ENCODE measurements at regions not wholly inside any gene's neighbourhood (a gene's known extent, or its start where the extent isn't known, plus 50 kb on each side); places are given as distances from the start of the nearest gene placed in this dataset.

DNA sequence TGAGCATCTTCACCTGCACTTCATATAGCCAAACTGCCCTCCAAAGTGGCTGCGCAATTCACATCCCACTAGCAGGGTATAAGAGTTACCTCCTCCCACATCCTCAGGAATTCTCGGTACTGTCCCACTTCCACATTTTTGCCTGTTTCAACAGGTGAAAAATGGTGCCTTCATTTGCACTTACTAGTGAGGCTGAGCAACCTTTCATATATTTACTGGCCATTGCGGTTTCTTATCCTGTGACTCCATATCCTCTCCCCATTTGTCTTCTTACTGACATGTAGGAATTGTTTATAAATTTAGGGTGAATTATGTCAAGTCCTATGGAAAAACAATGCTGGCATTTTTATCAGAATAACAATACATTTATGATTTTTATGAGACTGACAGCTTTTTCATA, 61.9 kb downstream of the NIBAN1 start:
- Histone ChIP-seq H3K36me3 (ENCODE audit: insufficient read depth, low read length) (no peaks in the 10 kb centered on the region), H3K4me2 (ENCODE audit: low read length) (no peak overlapping the region), H2AFZ (ENCODE audit: low read length) (no peak overlapping the region), H3F3A (ENCODE audit: insufficient read depth, low read length) (no peaks in the 10 kb centered on the region), H3K9ac (ENCODE audit: low read length) (no peak overlapping the region), H4K20me1 (ENCODE audit: insufficient read depth, low read length) (no peaks in the 10 kb centered on the region), H3K4me3 (ENCODE audit: low read depth, low read length, poor library complexity, severe bottlenecking) (no peak overlapping the region), H3K27ac (ENCODE audit: low read depth, low read length, poor library complexity, severe bottlenecking) (no peak overlapping the region), H3K79me2 (ENCODE audit: insufficient read depth, low read length) (no peaks in the 10 kb centered on the region), H3K27me3 (ENCODE audit: insufficient read depth, low read length) (peaks cover 3% of the 10 kb centered on the region; the same call in 1 of the 2 replicates), H3K9me3 (ENCODE audit: low read length) (no peaks in the 10 kb centered on the region), H3K4me1 (ENCODE audit: insufficient read depth, low read length, severe bottlenecking) (no peaks in the 10 kb centered on the region), H3K9me2 (ENCODE audit: low read depth, low read length) (no peaks in the 10 kb centered on the region)
- TF ChIP-seq EZH2 (IDR thresholded peaks at IDR 0.05; ENCODE audit: borderline replicate concordance, low read length) = no peak
- TF ChIP-seq, protein P1, sequence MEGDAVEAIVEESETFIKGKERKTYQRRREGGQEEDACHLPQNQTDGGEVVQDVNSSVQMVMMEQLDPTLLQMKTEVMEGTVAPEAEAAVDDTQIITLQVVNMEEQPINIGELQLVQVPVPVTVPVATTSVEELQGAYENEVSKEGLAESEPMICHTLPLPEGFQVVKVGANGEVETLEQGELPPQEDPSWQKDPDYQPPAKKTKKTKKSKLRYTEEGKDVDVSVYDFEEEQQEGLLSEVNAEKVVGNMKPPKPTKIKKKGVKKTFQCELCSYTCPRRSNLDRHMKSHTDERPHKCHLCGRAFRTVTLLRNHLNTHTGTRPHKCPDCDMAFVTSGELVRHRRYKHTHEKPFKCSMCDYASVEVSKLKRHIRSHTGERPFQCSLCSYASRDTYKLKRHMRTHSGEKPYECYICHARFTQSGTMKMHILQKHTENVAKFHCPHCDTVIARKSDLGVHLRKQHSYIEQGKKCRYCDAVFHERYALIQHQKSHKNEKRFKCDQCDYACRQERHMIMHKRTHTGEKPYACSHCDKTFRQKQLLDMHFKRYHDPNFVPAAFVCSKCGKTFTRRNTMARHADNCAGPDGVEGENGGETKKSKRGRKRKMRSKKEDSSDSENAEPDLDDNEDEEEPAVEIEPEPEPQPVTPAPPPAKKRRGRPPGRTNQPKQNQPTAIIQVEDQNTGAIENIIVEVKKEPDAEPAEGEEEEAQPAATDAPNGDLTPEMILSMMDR (IDR thresholded peaks at IDR 0.05; ENCODE audit: low read length) = no peak

- Histone ChIP-seq H3K79me2 (ENCODE audit: insufficient read depth, low read length) (no peaks in the 10 kb centered on the region), H3K9me2 (ENCODE audit: low read depth, low read length) (no peaks in the 10 kb centered on the region), H3K4me3 (ENCODE audit: low read depth, low read length, poor library complexity, severe bottlenecking) (no peak overlapping the region), H2AFZ (ENCODE audit: low read length) (no peak overlapping the region), H3F3A (ENCODE audit: insufficient read depth, low read length) (no peaks in the 10 kb centered on the region), H3K27ac (ENCODE audit: low read depth, low read length, poor library complexity, severe bottlenecking) (no peak overlapping the region), H3K9ac (ENCODE audit: low read length) (no peak overlapping the region), H3K27me3 (ENCODE audit: insufficient read depth, low read length) (peaks cover 3% of the 10 kb centered on the region; the same call in 1 of the 2 replicates), H3K4me1 (ENCODE audit: insufficient read depth, low read length, severe bottlenecking) (no peaks in the 10 kb centered on the region), H3K36me3 (ENCODE audit: insufficient read depth, low read length) (no peaks in the 10 kb centered on the region), H3K9me3 (ENCODE audit: low read length) (no peaks in the 10 kb centered on the region), H4K20me1 (ENCODE audit: insufficient read depth, low read length) (no peaks in the 10 kb centered on the region), H3K4me2 (ENCODE audit: low read length) (no peak overlapping the region)
- TF ChIP-seq EZH2 (IDR thresholded peaks at IDR 0.05; ENCODE audit: borderline replicate concordance, low read length) = no peak
- TF ChIP-seq, protein P1 (IDR thresholded peaks at IDR 0.05; ENCODE audit: low read length) = no peak
Measured at GRCh38 chr1:184911830-184912229, 62.5 kb downstream of the NIBAN1 start.

GRCh38 chr1:184911103-184911745, 63.1 kb downstream of the NIBAN1 start:
- no peaks in the 10 kb centered on the region for H3K36me3 ChIP-seq (ENCODE audit: insufficient read depth, low read length)
- no peaks in the 10 kb centered on the region for H3K9me2 ChIP-seq (ENCODE audit: low read depth, low read length)
- peaks cover 3% of the 10 kb centered on the region; the same call in 1 of the 2 replicates for H3K27me3 ChIP-seq (ENCODE audit: insufficient read depth, low read length)
- no peak overlapping the region for H2AFZ ChIP-seq (ENCODE audit: low read length)
- no peaks in the 10 kb centered on the region for H3F3A ChIP-seq (ENCODE audit: insufficient read depth, low read length)
- no peak overlapping the region for H3K4me2 ChIP-seq (ENCODE audit: low read length)
- H3K4me3 ChIP-seq (ENCODE audit: low read depth, low read length, poor library complexity, severe bottlenecking) = no peak overlapping the region
- no peaks in the 10 kb centered on the region for H3K79me2 ChIP-seq (ENCODE audit: insufficient read depth, low read length)
- no peaks in the 10 kb centered on the region for H3K9me3 ChIP-seq (ENCODE audit: low read length)
- no peak for TF ChIP-seq EZH2 (IDR thresholded peaks at IDR 0.05; ENCODE audit: borderline replicate concordance, low read length)
- H3K27ac ChIP-seq (ENCODE audit: low read depth, low read length, poor library complexity, severe bottlenecking) = no peak overlapping the region
- H3K4me1 ChIP-seq (ENCODE audit: insufficient read depth, low read length, severe bottlenecking) = no peaks in the 10 kb centered on the region
- no peak overlapping the region for H3K9ac ChIP-seq (ENCODE audit: low read length)
- H4K20me1 ChIP-seq (ENCODE audit: insufficient read depth, low read length) = no peaks in the 10 kb centered on the region

- Histone ChIP-seq H3K79me2 (ENCODE audit: insufficient read depth, low read length) (no peaks in the 10 kb centered on the region), H2AFZ (ENCODE audit: low read length) (no peak overlapping the region)
Measured at GRCh38 chr1:184910691-184911091, 63.6 kb downstream of the NIBAN1 start.

More at GRCh38 chr1:184910691-184911091, 63.6 kb downstream of the NIBAN1 start:
- Histone ChIP-seq H3K4me3 (ENCODE audit: low read depth, low read length, poor library complexity, severe bottlenecking) (no peak overlapping the region), H3K9me2 (ENCODE audit: low read depth, low read length) (no peaks in the 10 kb centered on the region), H3K27ac (ENCODE audit: low read depth, low read length, poor library complexity, severe bottlenecking) (no peak overlapping the region), H3K27me3 (ENCODE audit: insufficient read depth, low read length) (peaks cover 3% of the 10 kb centered on the region; the same call in 1 of the 2 replicates), H3K36me3 (ENCODE audit: insufficient read depth, low read length) (no peaks in the 10 kb centered on the region), H4K20me1 (ENCODE audit: insufficient read depth, low read length) (no peaks in the 10 kb centered on the region), H3K4me1 (ENCODE audit: insufficient read depth, low read length, severe bottlenecking) (no peaks in the 10 kb centered on the region), H3F3A (ENCODE audit: insufficient read depth, low read length) (no peaks in the 10 kb centered on the region), H3K9me3 (ENCODE audit: low read length) (no peaks in the 10 kb centered on the region), H3K9ac (ENCODE audit: low read length) (no peak overlapping the region), H3K4me2 (ENCODE audit: low read length) (no peak overlapping the region)
- TF ChIP-seq, protein P1 (IDR thresholded peaks at IDR 0.05; ENCODE audit: low read length) = no peak
- TF ChIP-seq EZH2 (IDR thresholded peaks at IDR 0.05; ENCODE audit: borderline replicate concordance, low read length) = no peak

Measured in OCI-LY1 (cell line).